HCT116 (cell line): ENCODE measurements at regions not wholly inside any gene's neighbourhood (a gene's known extent, or its start where the extent isn't known, plus 50 kb on each side); places are given as distances from the start of the nearest gene placed in this dataset.

Experiments
- ATAC-seq: fragments of 200-7000 bp; cut with Tn5 transposase; 2 replicates; pipeline ENCODE4 v1.9.1; 2020; ENCODE audit warnings: mild to moderate bottlenecking, moderate library complexity
- BruUV-seq: library from RNA; stranded (reverse); fragments of 400-500 nt; replicated peaks from 2 replicates; lab custom pipeline; 2021; lab: Mats Ljungman, UMichigan
- CTCF ChIA-PET: fragments of 300-600 bp; sonication (Branson Sonifier 250); formaldehyde crosslinking; loops from one replicate; lab custom pipeline; 2021; ENCODE audit warnings: antibody characterized with exemption; lab: Charles Lee
- POLR2A ChIA-PET: fragments of 300-600, 350-600 bp; sonication (Branson Sonifier 250); formaldehyde crosslinking; loops from one replicate; lab custom pipeline; 2021; ENCODE audit warnings: antibody characterized with exemption; lab: Charles Lee
- RAD21 ChIA-PET, 2 experiments: fragments of 300-600 bp; sonication (Branson Sonifier 250); formaldehyde crosslinking; loops; one replicate each; lab custom pipeline; 2023; ENCODE audit warnings: low total read pairs in 2 of 2; ENCODE audit not compliant: uncharacterized antibody in 2 of 2, unreplicated experiment in 2 of 2, low non-redundant PET in 1 of 2; lab: Charles Lee
- DNase-seq: peaks from one replicate; pipeline ENCODE4 v3.0.0-alpha.2; 2010; ENCODE audit warnings: low read depth, low spot score
- H2AFZ ChIP-seq: fragments of 200-600 bp; shearing (Covaris generic), sonication (generic); 2 replicates; pipeline ENCODE4 v1.6.1; 2017; ENCODE audit warnings: low read depth, mixed run types, mixed read lengths, antibody characterized with exemption, low read length; ENCODE audit not compliant: poor library complexity, severe bottlenecking
- H3K27ac ChIP-seq: 2 replicates; pipeline ENCODE4 v1.5.1; 2012; ENCODE audit warnings: low read depth, low read length
- H3K27me3 ChIP-seq: fragments of 200-600 bp; sonication (generic); 2 replicates; pipeline ENCODE4 v1.6.1; 2016; ENCODE audit warnings: mixed run types, low read length, mixed read lengths; ENCODE audit not compliant: insufficient read depth
- H3K36me3 ChIP-seq, 2 experiments: fragments of 200-500 bp in 1 of 2; fragments of 200-600 bp in 1 of 2; sonication (Bioruptor generic) in 1 of 2; sonication (generic) in 1 of 2; 2 replicates each; pipeline versions ENCODE4 v1.5.1 to v1.6.1; 2014 to 2016; ENCODE audit warnings: low read length in 2 of 2, inconsistent platforms in 1 of 2, mixed read lengths in 1 of 2, mixed run types in 1 of 2; ENCODE audit not compliant: insufficient read depth in 2 of 2, control insufficient read depth in 1 of 2
- H3K4me1 ChIP-seq, 2 experiments: fragments of 200-600 bp in 1 of 2; sonication (generic) in 1 of 2; 2 replicates each; pipeline versions ENCODE4 v1.5.1 to v1.6.1; 2012 to 2017; ENCODE audit warnings: low read length in 2 of 2, inconsistent platforms in 1 of 2, mild to moderate bottlenecking in 1 of 2, mixed read lengths in 1 of 2, mixed run types in 1 of 2, moderate library complexity in 1 of 2; ENCODE audit not compliant: insufficient read depth in 2 of 2, control insufficient read depth in 1 of 2
- H3K4me2 ChIP-seq: fragments of 200-600 bp; sonication (generic); 2 replicates; pipeline ENCODE4 v1.6.1; 2017; ENCODE audit warnings: mixed run types, low read length, mixed read lengths
- H3K4me3 ChIP-seq, 2 experiments: fragments of 200-600 bp in 1 of 2; sonication (generic) in 1 of 2; replicated peaks in 1 of 2; 2 replicates each; pipeline ENCODE4 v1.5.1; 2011 to 2016; ENCODE audit warnings: low read length in 2 of 2, control low read depth in 1 of 2, low read depth in 1 of 2, mild to moderate bottlenecking in 1 of 2, mixed read lengths in 1 of 2, mixed run types in 1 of 2
- H3K79me2 ChIP-seq: fragments of 200-600 bp; sonication (generic); 2 replicates; pipeline ENCODE4 v1.6.1; 2017; ENCODE audit warnings: mild to moderate bottlenecking, mixed run types, low read length, moderate library complexity, mixed read lengths; ENCODE audit not compliant: insufficient read depth
- H3K9ac ChIP-seq: fragments of 200-600 bp; sonication (generic); 2 replicates; pipeline ENCODE4 v1.6.1; 2016; ENCODE audit warnings: low read length, mixed read lengths
- H3K9me2 ChIP-seq: fragments of 200-600 bp; sonication (generic), shearing (Covaris generic); 2 replicates; pipeline ENCODE4 v1.6.1; 2017; ENCODE audit warnings: mixed run types, mild to moderate bottlenecking, moderate library complexity; ENCODE audit not compliant: insufficient read depth
- H3K9me3 ChIP-seq, 2 experiments: fragments of 200-500 bp in 1 of 2; fragments of 200-600 bp in 1 of 2; sonication (Bioruptor generic) in 1 of 2; sonication (generic) in 1 of 2; 2 replicates each; pipeline ENCODE4 v1.6.1; 2014 to 2017; ENCODE audit warnings: low read length in 2 of 2, mixed read lengths in 2 of 2, inconsistent platforms in 1 of 2, low read depth in 1 of 2, mild to moderate bottlenecking in 1 of 2, mixed run types in 1 of 2, moderate library complexity in 1 of 2; ENCODE audit not compliant: control insufficient read depth in 1 of 2, insufficient read depth in 1 of 2
- H4K20me1 ChIP-seq: fragments of 200-600 bp; sonication (generic), shearing (Covaris generic); 2 replicates; pipeline ENCODE4 v1.6.1; 2017; ENCODE audit warnings: mixed run types, mild to moderate bottlenecking, moderate library complexity; ENCODE audit not compliant: insufficient read depth
- CEBPB ChIP-seq: IDR thresholded peaks from 2 replicates; pipeline ENCODE4 v1.6.1; 2012; ENCODE audit warnings: low read depth
- EGR1 ChIP-seq: IDR thresholded peaks from 2 replicates; pipeline ENCODE4 v1.6.1; 2012; ENCODE audit warnings: low read depth
- FOSL1 ChIP-seq: IDR thresholded peaks from 2 replicates; pipeline ENCODE4 v1.6.1; 2012; ENCODE audit warnings: low read depth
- JUND ChIP-seq: IDR thresholded peaks from 2 replicates; pipeline ENCODE4 v1.6.1; 2012
- POLR2A ChIP-seq: IDR thresholded peaks from 2 replicates; pipeline ENCODE4 v1.7.0; 2011; ENCODE audit warnings: borderline replicate concordance; ENCODE audit not compliant: insufficient read depth, insufficient read length; ENCODE audit errors: extremely low read depth
- SIN3A ChIP-seq: IDR thresholded peaks from 2 replicates; pipeline ENCODE4 v1.6.1; 2012; ENCODE audit warnings: low read depth
- ZBTB33 ChIP-seq: IDR thresholded peaks from 2 replicates; pipeline ENCODE4 v1.6.1; 2011; ENCODE audit warnings: mild to moderate bottlenecking, low read length, moderate library complexity; ENCODE audit not compliant: insufficient replicate concordance; ENCODE audit errors: extremely low read depth
- ZFX ChIP-seq: fragments of 450-650 bp; IDR thresholded peaks from 2 replicates; pipeline ENCODE4 v1.6.1; 2017
- intact Hi-C: fragments of 100-400 bp; cut with micrococcal nuclease; formaldehyde crosslinking; loops from 2 replicates; pipeline ENCODE4 v1.10.0; 2022
- TF ChIP-seq, protein P1 (sequence below): IDR thresholded peaks from 2 replicates; pipeline ENCODE4 v1.6.1; 2012

DNA sequence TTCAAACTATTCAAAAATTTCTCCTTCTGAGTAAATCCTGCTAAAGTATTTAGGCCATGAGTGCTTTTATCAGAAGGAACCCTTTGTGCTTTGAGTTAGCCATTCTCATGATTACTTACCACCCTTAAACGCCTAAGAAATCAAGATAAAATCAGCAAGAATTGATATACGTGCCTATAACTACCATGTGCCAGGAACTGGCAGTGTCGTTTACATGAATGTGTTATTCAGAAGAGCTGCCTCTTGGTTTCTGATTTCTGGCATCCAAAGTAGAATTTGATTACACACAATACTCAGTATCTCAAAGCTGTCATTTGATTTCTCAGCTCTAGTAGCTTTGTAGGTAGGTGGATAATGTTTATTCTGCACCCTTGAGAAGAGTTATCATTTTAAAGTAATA lies 351.3 kb upstream of the CCDC54 start:
- DNase-seq, result no peak
- no peak overlapping the region for H2AFZ ChIP-seq
- no peaks in the 10 kb centered on the region for H3K27me3 ChIP-seq
- BruUV-seq, result no TSS peak
- H3K4me2 ChIP-seq, result no peak overlapping the region
- ChIA-PET RAD21 (no interaction called here), CTCF (no interaction called here), POLR2A (no interaction called here)
- no peak overlapping the region for H3K27ac ChIP-seq
- no peaks in the 10 kb centered on the region for H3K79me2 ChIP-seq
- H3K36me3 ChIP-seq, result no peaks in the 10 kb centered on the region
- H3K9ac ChIP-seq, result no peak overlapping the region
- no peak for ATAC-seq
- H3K4me1 ChIP-seq, result no peaks in the 10 kb centered on the region
- TF ChIP-seq ZBTB33 (no peak), CEBPB (no peak), POLR2A (no peak), FOSL1 (no peak), SIN3A (no peak), JUND (no peak)
- TF ChIP-seq, protein P1, sequence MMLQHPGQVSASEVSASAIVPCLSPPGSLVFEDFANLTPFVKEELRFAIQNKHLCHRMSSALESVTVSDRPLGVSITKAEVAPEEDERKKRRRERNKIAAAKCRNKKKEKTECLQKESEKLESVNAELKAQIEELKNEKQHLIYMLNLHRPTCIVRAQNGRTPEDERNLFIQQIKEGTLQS, result no peak
- H4K20me1 ChIP-seq, result no peaks in the 10 kb centered on the region
- H3K9me2 ChIP-seq, result no peaks in the 10 kb centered on the region
- no peak overlapping the region for H3K4me3 ChIP-seq
- H3K9me3 ChIP-seq, result no peaks in the 10 kb centered on the region
- intact Hi-C loops, result no loop called here

GRCh38 chr3:107028086-107028485 lies 349.2 kb upstream of the CCDC54 start:
- no peak overlapping the region for H3K27ac ChIP-seq
- no peaks in the 10 kb centered on the region for H3K27me3 ChIP-seq
- no peak for TF ChIP-seq EGR1
- no peak for TF ChIP-seq ZFX
- H4K20me1 ChIP-seq, result no peaks in the 10 kb centered on the region
- no TSS peak for BruUV-seq
- H3K4me2 ChIP-seq, result no peak overlapping the region
- no peaks in the 10 kb centered on the region for H3K9me3 ChIP-seq
- no peaks in the 10 kb centered on the region for H3K79me2 ChIP-seq
- H3K9me2 ChIP-seq, result no peaks in the 10 kb centered on the region
- ATAC-seq (no peak), DNase-seq (no peak)
- intact Hi-C loops, result no loop called here
- ChIA-PET POLR2A (no interaction called here), CTCF (no interaction called here), RAD21 (no interaction called here)
- no peaks in the 10 kb centered on the region for H3K36me3 ChIP-seq
- H2AFZ ChIP-seq, result no peak overlapping the region
- no peak overlapping the region for H3K4me3 ChIP-seq
- no peak overlapping the region for H3K9ac ChIP-seq
- no peaks in the 10 kb centered on the region for H3K4me1 ChIP-seq
